ENCODE measurements at regions not wholly inside any gene's neighbourhood (a gene's known extent, or its start where the extent isn't known, plus 50 kb on each side); places are given as distances from the start of the nearest gene placed in this dataset.
A peak's percentile ranks its signal among the peaks of the same experiment; 100 is the strongest.
"Not testable (repeated sequence)": the region's sequence is repeated elsewhere in the genome, so short reads cannot be mapped to it uniquely, and the experiment has no call there.

DNA sequence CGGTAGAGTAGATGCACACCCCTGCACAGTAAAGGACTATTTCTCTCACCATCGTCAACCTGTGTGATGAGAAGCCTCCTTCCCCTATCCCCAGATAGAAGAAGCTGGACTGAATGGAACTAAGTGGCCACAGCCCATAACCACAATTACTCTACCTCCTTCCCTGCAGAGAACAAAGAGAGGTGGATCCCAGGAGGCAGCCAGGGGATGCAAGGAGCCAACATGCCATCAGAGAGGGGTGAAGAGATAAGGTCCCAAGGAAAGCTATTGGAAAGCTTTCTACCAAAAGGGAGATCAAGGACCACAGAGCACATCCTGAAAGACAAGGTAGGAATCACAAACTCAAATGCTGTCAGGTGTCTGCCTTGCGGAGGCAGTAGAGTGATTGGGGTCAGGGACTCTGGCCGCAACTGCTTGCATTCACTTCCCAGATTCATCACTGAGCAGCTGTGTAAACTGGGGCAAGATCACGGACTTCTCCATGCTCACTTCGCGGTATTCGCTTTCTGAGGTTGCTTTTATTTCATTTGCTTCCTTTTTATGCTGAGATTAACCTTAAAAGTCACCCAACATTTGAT, 81.6 kb upstream of the MYO3A start:
- no peak overlapping the region for H3K27ac ChIP-seq
- no peak for TF ChIP-seq ZFX (IDR thresholded peaks at IDR 0.05)
- TF ChIP-seq, protein P1, sequence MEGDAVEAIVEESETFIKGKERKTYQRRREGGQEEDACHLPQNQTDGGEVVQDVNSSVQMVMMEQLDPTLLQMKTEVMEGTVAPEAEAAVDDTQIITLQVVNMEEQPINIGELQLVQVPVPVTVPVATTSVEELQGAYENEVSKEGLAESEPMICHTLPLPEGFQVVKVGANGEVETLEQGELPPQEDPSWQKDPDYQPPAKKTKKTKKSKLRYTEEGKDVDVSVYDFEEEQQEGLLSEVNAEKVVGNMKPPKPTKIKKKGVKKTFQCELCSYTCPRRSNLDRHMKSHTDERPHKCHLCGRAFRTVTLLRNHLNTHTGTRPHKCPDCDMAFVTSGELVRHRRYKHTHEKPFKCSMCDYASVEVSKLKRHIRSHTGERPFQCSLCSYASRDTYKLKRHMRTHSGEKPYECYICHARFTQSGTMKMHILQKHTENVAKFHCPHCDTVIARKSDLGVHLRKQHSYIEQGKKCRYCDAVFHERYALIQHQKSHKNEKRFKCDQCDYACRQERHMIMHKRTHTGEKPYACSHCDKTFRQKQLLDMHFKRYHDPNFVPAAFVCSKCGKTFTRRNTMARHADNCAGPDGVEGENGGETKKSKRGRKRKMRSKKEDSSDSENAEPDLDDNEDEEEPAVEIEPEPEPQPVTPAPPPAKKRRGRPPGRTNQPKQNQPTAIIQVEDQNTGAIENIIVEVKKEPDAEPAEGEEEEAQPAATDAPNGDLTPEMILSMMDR (conservative IDR thresholded peaks at IDR 0.05), result no peak

- H3K27ac ChIP-seq, result no peak overlapping the region
- TF ChIP-seq, protein P1 (conservative IDR thresholded peaks at IDR 0.05), result no peak
- TF ChIP-seq ZFX (IDR thresholded peaks at IDR 0.05), result no peak
Measured at GRCh38 chr10:25858076-25858475, 76.0 kb upstream of the MYO3A start.

GRCh38 chr10:25865267-25865666, 68.8 kb upstream of the MYO3A start:
- TF ChIP-seq, protein P1 (conservative IDR thresholded peaks at IDR 0.05), result no peak
- no peak for TF ChIP-seq ZFX (IDR thresholded peaks at IDR 0.05)
- H3K27ac ChIP-seq, result no peak overlapping the region

DNA sequence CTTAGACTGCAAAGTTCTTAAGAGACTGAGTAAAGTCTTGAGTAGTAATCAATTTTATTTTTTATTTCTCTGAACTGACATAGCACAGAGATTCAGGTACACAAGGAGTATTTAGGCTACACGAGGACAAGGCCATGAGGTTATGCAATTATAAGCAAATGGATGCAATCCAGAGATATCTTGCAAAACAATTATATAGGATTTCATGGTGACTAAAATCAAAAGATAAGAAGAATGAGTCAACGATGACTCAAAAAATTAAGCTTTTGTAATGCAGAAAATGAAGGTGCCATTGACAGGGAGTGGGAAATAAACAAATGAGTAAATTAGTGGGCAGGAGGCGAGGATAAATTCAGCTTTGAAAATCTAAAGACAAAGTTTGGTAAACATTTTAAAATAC, 66.7 kb upstream of the MYO3A start:
- no peak overlapping the region for H3K27ac ChIP-seq
- no peak for TF ChIP-seq ZFX (IDR thresholded peaks at IDR 0.05)
- TF ChIP-seq, protein P1 (conservative IDR thresholded peaks at IDR 0.05), result no peak

DNA sequence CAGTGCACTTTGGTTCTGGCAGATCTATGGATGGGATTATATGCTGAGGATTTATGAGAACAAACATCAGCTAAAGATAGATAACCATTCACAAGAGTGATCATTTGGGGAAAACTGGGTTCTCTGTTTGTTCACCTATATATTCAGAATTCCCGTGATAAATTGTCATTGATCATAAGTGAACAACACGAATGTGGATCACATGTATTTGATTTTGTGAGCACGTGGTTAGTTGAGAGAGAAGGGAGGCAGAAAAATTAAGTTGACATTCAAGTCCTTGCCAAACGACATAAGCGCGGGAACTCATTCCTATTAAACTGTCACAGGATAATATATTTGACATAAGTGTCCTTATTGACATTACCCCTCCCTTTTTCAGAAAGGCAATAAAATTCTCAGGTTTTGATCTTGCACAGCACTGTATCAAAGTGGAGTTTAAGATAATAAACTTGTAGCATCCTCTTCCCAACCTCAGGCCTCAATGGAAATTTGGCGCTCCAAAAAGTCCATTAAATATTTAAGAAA, 64.9 kb upstream of the MYO3A start:
- no peak overlapping the region for H3K27ac ChIP-seq
- TF ChIP-seq, protein P1 (conservative IDR thresholded peaks at IDR 0.05), result no peak
- TF ChIP-seq ZFX (IDR thresholded peaks at IDR 0.05), result no peak

DNA sequence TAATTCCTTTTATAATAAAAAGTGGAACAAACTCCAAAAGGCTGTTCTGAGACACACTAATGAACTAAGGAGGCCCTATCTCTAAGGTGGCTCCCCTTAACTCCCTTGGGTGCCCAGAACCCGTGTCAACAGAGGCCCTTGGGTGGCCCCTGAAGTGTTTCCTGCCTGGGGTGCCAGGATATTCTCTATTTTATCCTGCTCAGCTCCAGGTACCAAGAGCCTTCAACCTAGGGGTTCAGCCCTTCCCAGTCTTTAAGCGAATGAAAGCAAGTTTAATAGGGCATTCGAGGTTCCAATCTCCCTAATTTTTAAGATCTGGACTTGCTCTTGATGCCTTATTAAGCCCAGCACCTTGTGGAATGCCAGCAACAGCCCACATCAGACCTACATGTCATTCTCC, 64.4 kb upstream of the MYO3A start:
- no peak for TF ChIP-seq ZFX (IDR thresholded peaks at IDR 0.05)
- TF ChIP-seq, protein P1 (conservative IDR thresholded peaks at IDR 0.05), result no peak
- no peak overlapping the region for H3K27ac ChIP-seq

- not testable (repeated sequence) for H3K27ac ChIP-seq
Measured at GRCh38 chr10:25874402-25874801, 59.6 kb upstream of the MYO3A start.

DNA sequence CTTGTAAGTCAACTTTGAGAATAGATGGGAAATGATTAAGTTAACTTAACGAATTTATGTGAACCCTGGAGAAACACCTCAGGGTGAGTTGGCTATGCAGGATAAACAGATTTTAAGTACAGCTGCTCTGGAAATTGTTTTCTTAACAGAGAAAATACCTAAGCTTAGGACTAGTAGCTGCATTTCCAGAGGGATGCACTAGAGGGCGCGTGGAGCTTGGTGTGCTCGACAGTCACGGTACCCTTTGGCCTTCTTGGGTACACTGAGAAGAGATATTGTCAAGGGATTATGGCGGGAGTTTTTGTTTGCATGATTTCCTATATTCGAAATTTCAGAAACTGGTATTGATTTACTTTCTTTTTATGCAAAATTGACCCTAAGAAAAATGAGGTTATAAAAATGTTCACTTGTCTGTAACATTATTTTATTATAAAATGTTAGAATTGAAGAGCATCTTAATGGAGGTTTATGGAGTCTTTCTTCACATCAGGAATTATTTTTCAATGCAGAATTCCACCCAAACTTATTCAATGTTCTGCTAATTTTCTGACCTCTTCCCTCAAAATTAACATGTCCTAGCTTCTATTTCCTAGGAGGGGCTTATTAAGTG, 58.4 kb upstream of the MYO3A start:
- TF ChIP-seq, protein P1 (conservative IDR thresholded peaks at IDR 0.05), result peak; percentile 98
- no peak for TF ChIP-seq ZFX (IDR thresholded peaks at IDR 0.05)
- no peak overlapping the region for H3K27ac ChIP-seq

Measured in C4-2B (cell line).